Activated naive CD4-positive, alpha-beta T cell treated with anti-CD3 and anti-CD28 coated beads, Interleukin-2, amount 50 U/mL, for 72 hours (primary cell): ENCODE measurements at regions not wholly inside any gene's neighbourhood (a gene's known extent, or its start where the extent isn't known, plus 50 kb on each side); places are given as distances from the start of the nearest gene placed in this dataset.
"Not testable (repeated sequence)": the region's sequence is repeated elsewhere in the genome, so short reads cannot be mapped to it uniquely, and the experiment has no call there.

Experiments
- ATAC-seq, 2 donors: fragments of 150-1000 bp; cut with Tn5 transposase; 2 replicates each; pipeline ENCODE4 v1.10.0; 2021; ENCODE audit warnings: mild to moderate bottlenecking in 2 of 2, moderate library complexity in 2 of 2
- DNase-seq, 2 donors: peaks; one replicate each; pipeline ENCODE4 v3.0.0; 2021 to 2022; ENCODE audit warnings: low spot score in 2 of 2
- H3K27ac Mint-ChIP-seq, 2 donors: one replicate each; pipeline ENCODE4 v1.8.0; 2022; ENCODE audit warnings: mild to moderate bottlenecking in 2 of 2, mixed read lengths in 2 of 2
- H3K36me3 Mint-ChIP-seq, 2 donors: one replicate each; pipeline ENCODE4 v1.8.0; 2022; ENCODE audit warnings: mixed read lengths in 2 of 2
- H3K9me3 Mint-ChIP-seq, 2 donors: one replicate each; pipeline ENCODE4 v1.8.0; 2022; ENCODE audit warnings: mixed read lengths in 2 of 2

GRCh38 chr17:33560165-33560564 is 267.1 kb upstream of the ASIC2 start:
- DNase-seq (no peak), ATAC-seq (no peak)
- peaks cover 0 to 11% of the 10 kb centered on the region in 2 donors for H3K36me3 Mint-ChIP-seq
- peaks cover 4 to 15% of the 10 kb centered on the region in 2 donors for H3K9me3 Mint-ChIP-seq
- H3K27ac Mint-ChIP-seq: peak overlapping the region in 1 of 2 donors; percentile 58

GRCh38 chr17:33560871-33561270 is 267.8 kb upstream of the ASIC2 start:
- no peak for DNase-seq
- no peak for ATAC-seq
- Mint-ChIP-seq H3K9me3 (peaks cover 7 to 18% of the 10 kb centered on the region in 2 donors), H3K27ac (no peak overlapping the region), H3K36me3 (peaks cover 0 to 11% of the 10 kb centered on the region in 2 donors)

GRCh38 chr17:33561569-33562334 is 268.7 kb upstream of the ASIC2 start:
- no peak overlapping the region for H3K27ac Mint-ChIP-seq
- ATAC-seq: no peak
- no peak for DNase-seq

GRCh38 chr17:33562792-33563191 is 269.7 kb upstream of the ASIC2 start:
- ATAC-seq: no peak
- no peak for DNase-seq
- Mint-ChIP-seq H3K9me3 (peaks cover 16 to 24% of the 10 kb centered on the region in 2 donors), H3K27ac (no peak overlapping the region), H3K36me3 (peaks cover 0 to 11% of the 10 kb centered on the region in 2 donors)

More at GRCh38 chr17:33561569-33562334, 268.7 kb upstream of the ASIC2 start:
- Mint-ChIP-seq H3K36me3 (peaks cover 0 to 11% of the 10 kb centered on the region in 2 donors), H3K9me3 (peaks cover 9 to 20% of the 10 kb centered on the region in 2 donors)

- Mint-ChIP-seq H3K36me3 (peaks cover 0 to 6% of the 10 kb centered on the region in 2 donors), H3K27ac (no peak overlapping the region), H3K9me3 (peaks cover 16 to 22% of the 10 kb centered on the region in 2 donors)
- no peak for ATAC-seq
- DNase-seq: no peak
These were observed 271.1 kb upstream of the ASIC2 start for GRCh38 chr17:33564146-33564545.

GRCh38 chr17:33567223-33567622 is 274.1 kb upstream of the ASIC2 start:
- Mint-ChIP-seq H3K9me3 (peaks cover 14 to 16% of the 10 kb centered on the region in 2 donors), H3K27ac (no peak overlapping the region), H3K36me3 (no peaks in the 10 kb centered on the region)
- ATAC-seq: no peak
- DNase-seq: no peak

DNA sequence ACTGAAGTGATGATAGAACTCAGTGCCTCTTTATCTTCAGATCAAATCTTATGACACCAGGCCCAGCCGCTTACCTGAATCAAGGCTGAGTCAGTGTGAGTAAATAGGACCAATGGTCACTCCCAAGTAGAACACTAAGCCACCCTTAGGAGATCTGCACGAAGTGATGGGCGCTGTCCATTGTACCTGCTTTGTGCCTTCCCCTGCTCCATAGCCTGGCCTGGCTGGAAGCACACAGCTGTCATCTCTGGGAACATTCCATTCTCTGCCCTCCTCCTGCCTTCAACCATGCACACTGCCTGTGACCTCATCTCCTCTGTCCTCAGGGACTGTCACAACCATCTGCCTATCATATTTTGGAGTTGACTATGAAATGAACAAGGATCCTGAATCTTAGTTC is 279.5 kb upstream of the ASIC2 start:
- H3K9me3 Mint-ChIP-seq: peaks cover 0 to 3% of the 10 kb centered on the region in 2 donors
- H3K27ac Mint-ChIP-seq: no peak overlapping the region
- ATAC-seq (no peak), DNase-seq (no peak)
- H3K36me3 Mint-ChIP-seq: no peaks in the 10 kb centered on the region

GRCh38 chr17:33574942-33575445 is 281.9 kb upstream of the ASIC2 start:
- DNase-seq (no peak), ATAC-seq (no peak)
- H3K27ac Mint-ChIP-seq: no peak overlapping the region
- peaks cover 0 to 6% of the 10 kb centered on the region in 2 donors for H3K9me3 Mint-ChIP-seq
- no peaks in the 10 kb centered on the region for H3K36me3 Mint-ChIP-seq

DNA sequence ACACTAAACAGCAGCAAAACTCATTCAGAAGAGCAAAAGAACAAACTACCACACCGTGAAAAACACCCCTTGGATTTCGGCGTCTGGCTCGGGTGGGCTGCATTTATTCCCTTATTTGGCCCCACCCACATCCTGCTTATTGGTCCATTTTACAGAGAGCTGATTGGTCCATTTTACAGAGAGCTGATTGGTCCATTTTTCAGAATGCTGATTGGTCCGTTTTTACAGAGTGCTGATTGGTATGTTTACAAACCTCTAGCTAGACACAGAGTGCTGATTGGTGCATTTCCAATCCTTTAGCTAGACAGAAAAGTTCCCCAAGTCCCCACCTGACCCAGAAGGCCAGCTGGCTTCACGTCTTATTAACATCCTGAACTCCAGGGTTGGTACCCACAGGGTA is 286.6 kb upstream of the ASIC2 start:
- not testable (repeated sequence) for H3K27ac Mint-ChIP-seq, H3K36me3 Mint-ChIP-seq, H3K9me3 Mint-ChIP-seq, ATAC-seq, DNase-seq

DNA sequence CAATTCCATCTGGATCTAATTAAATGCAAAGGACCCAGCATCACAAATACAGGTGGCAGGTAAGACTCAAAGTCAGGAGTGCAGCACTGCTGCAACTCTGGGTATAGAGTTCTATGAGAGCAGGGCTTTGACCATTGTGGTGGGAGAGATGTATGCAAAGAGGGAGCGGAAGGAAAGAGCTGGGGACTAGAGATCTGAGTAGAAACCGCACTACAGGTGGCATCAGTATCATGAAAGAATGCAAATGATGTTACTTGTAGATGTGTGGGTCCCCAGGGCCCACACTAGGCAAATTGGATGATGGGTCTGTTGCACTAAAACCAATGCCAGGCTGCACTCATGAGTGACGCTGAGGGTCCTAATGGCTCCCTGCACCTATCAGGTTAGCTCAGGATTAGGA is 287.1 kb upstream of the ASIC2 start:
- Mint-ChIP-seq H3K27ac (no peak overlapping the region), H3K9me3 (peaks cover 0 to 5% of the 10 kb centered on the region in 2 donors), H3K36me3 (no peaks in the 10 kb centered on the region)
- no peak for ATAC-seq
- no peak for DNase-seq

GRCh38 chr17:33582661-33583060 is 289.6 kb upstream of the ASIC2 start:
- H3K36me3 Mint-ChIP-seq: no peaks in the 10 kb centered on the region
- ATAC-seq: no peak
- DNase-seq: no peak
- no peak overlapping the region for H3K27ac Mint-ChIP-seq
- peaks cover 0 to 5% of the 10 kb centered on the region in 2 donors for H3K9me3 Mint-ChIP-seq

DNA sequence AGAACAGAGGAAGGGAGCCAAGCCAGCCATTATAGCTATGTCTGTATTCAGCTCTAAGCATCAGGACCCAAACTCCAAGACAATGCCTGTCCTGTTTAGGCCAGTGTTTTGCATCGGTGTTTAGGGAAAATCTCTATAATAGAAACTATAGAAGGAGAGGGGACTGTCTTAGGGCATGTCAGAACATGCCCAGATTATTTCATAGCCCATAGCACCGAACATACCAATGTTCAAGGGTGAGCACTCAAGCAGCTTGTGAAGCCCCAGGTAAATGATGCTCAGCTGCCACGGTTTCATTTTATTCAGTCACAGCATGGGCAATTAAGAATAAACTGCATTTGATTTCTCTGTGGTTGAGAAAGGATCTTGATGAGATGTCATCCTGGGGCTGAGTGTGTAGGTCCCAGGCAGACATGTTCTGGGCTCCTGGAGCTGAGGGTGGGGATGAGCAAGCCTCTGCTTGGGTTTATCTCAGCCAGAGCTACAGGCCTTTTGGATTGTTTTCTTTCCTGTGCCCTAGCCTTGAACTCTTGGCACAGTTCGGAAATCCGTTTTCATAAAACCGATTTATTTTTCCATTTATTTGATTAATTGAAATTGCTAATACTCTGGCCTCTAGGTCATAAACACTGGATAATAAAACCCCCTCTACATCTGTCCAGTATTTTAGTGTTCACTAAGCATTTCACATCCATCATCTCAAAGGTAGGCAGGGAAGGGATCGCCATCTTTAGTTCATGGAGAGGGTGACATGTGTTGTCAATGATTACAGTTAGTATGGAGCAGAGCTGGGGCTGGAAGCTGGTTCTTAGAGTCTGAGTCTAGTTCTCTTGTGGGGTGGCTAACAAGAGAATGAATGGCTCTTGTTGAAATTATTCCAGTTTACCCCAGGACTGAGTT is 290.7 kb upstream of the ASIC2 start:
- peak overlapping the region in 1 of 2 donors; percentile 15 for H3K27ac Mint-ChIP-seq
- ATAC-seq (no peak), DNase-seq (no peak)
- no peaks in the 10 kb centered on the region for H3K36me3 Mint-ChIP-seq
- H3K9me3 Mint-ChIP-seq: peaks cover 0 to 9% of the 10 kb centered on the region in 2 donors

- Mint-ChIP-seq H3K27ac (no peak overlapping the region), H3K36me3 (no peaks in the 10 kb centered on the region), H3K9me3 (no peaks in the 10 kb centered on the region)
- no peak for DNase-seq
- ATAC-seq: no peak
These were observed 300.9 kb upstream of the ASIC2 start for GRCh38 chr17:33593991-33594390.

DNA sequence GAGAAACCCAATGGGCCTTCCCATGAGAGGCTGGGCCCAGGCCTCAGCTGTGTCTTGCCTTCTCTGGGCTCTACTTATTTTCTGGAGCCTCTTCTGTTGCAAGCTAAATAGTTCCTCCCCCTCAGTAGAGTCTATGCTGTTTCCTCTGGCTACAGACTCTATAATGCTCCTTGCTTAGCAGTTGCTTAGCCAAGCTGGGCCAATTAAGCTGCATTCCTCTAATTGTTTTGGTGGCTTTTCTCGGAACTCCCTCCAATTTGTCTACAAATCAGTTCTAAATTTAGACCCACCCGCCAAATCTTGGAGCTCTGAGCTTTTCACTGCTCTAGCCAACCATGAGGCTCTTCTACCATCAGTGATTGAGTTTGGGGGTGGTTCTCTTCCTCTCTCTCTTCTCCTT is 302.7 kb upstream of the ASIC2 start:
- Mint-ChIP-seq H3K27ac (no peak overlapping the region), H3K36me3 (no peaks in the 10 kb centered on the region), H3K9me3 (no peaks in the 10 kb centered on the region)
- ATAC-seq: no peak
- DNase-seq: no peak

DNA sequence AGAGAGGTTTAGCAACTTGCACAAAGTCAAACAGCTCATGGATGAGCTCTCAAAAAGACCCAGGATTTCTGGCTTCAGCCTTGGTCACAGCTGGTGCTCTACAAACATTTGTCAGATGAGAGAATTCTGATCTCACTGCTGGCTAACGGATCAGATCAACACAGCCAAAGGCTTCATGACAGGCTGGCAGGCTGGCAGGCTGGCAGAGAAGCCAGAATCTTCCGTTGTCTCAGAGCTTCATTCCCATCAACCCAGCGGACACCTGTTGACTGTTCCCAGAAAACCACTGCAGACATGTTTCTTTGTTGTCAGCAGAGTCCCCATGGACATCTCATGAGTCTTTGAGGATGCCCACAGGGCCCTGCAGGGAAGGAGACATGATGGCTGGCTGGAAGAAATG is 303.8 kb upstream of the ASIC2 start:
- Mint-ChIP-seq H3K27ac (no peak overlapping the region), H3K36me3 (no peaks in the 10 kb centered on the region), H3K9me3 (no peaks in the 10 kb centered on the region)
- ATAC-seq (no peak), DNase-seq (no peak)

- Mint-ChIP-seq H3K27ac (no peak overlapping the region), H3K9me3 (no peaks in the 10 kb centered on the region), H3K36me3 (no peaks in the 10 kb centered on the region)
- no peak for DNase-seq
- no peak for ATAC-seq
These were observed 305.7 kb upstream of the ASIC2 start for GRCh38 chr17:33598797-33599196.

GRCh38 chr17:33602981-33603380 is 309.9 kb upstream of the ASIC2 start:
- ATAC-seq (no peak), DNase-seq (no peak)
- H3K27ac Mint-ChIP-seq: no peak overlapping the region
- no peaks in the 10 kb centered on the region for H3K9me3 Mint-ChIP-seq
- H3K36me3 Mint-ChIP-seq: no peaks in the 10 kb centered on the region
